Fibroblast of lung (primary cell): ENCODE measurements at regions not wholly inside any gene's neighbourhood (a gene's known extent, or its start where the extent isn't known, plus 50 kb on each side); places are given as distances from the start of the nearest gene placed in this dataset.

Experiments used
- DNase-seq, 2 donors: peaks; one replicate each; pipeline versions ENCODE4 v3.0.0 to v3.0.0-alpha.2; 2010; ENCODE audit warnings: low read depth in 2 of 2
- H2AFZ ChIP-seq: 2 replicates; pipeline ENCODE4 v1.5.1; 2012; ENCODE audit warnings: low read length, control low read depth, inconsistent platforms
- H3K27ac ChIP-seq: 2 replicates; pipeline ENCODE4 v1.5.1; 2011; ENCODE audit warnings: low read length, control low read depth; ENCODE audit not compliant: insufficient read depth
- H3K27me3 ChIP-seq: 2 replicates; pipeline ENCODE4 v1.5.1; 2011; ENCODE audit warnings: mild to moderate bottlenecking, low read length; ENCODE audit not compliant: control insufficient read depth, insufficient read depth
- H3K36me3 ChIP-seq: 2 replicates; pipeline ENCODE4 v1.5.1; 2011; ENCODE audit warnings: low read length; ENCODE audit not compliant: control insufficient read depth, insufficient read depth
- H3K4me1 ChIP-seq: 2 replicates; pipeline ENCODE4 v1.5.1; 2011; ENCODE audit warnings: low read length; ENCODE audit not compliant: control insufficient read depth, insufficient read depth; ENCODE audit errors: extremely low read depth
- H3K4me2 ChIP-seq: 2 replicates; pipeline ENCODE4 v1.5.1; 2011; ENCODE audit warnings: low read length, control low read depth; ENCODE audit not compliant: insufficient read depth; ENCODE audit errors: extremely low read depth
- H3K4me3 ChIP-seq, 4 experiments: fragments of 200-600 bp in 1 of 4; sonication (generic) in 1 of 4; replicated peaks in 1 of 4; 2 replicates each; pipeline ENCODE4 v1.5.1; 2011 to 2016; ENCODE audit warnings: low read length in 4 of 4, low read depth in 3 of 4, mild to moderate bottlenecking in 3 of 4, control low read depth in 2 of 4, inconsistent platforms in 1 of 4, mixed read lengths in 1 of 4; ENCODE audit not compliant: insufficient read depth in 1 of 4; ENCODE audit errors: control extremely low read depth in 1 of 4
- H3K79me2 ChIP-seq: 2 replicates; pipeline ENCODE4 v1.5.1; 2012; ENCODE audit warnings: mild to moderate bottlenecking, low read length, inconsistent platforms; ENCODE audit not compliant: control insufficient read depth, insufficient read depth
- H3K9ac ChIP-seq: 2 replicates; pipeline ENCODE4 v1.5.1; 2011; ENCODE audit warnings: mild to moderate bottlenecking, low read length, control low read depth; ENCODE audit not compliant: insufficient read depth
- H3K9me3 ChIP-seq: 2 replicates; pipeline ENCODE4 v1.5.1; 2012; ENCODE audit warnings: low read depth, low read length; ENCODE audit not compliant: control insufficient read depth, insufficient read depth
- H4K20me1 ChIP-seq: 2 replicates; pipeline ENCODE4 v1.5.1; 2011; ENCODE audit warnings: low read length; ENCODE audit not compliant: control insufficient read depth, insufficient read depth; ENCODE audit errors: extremely low read depth
- EZH2 ChIP-seq: IDR thresholded peaks from 2 replicates; pipeline ENCODE4 v1.5.1; 2012; ENCODE audit warnings: low read length, control low read depth, mild to moderate bottlenecking; ENCODE audit errors: missing control alignments
- TF ChIP-seq, protein P1 (sequence below), 2 donors: IDR thresholded peaks in 1 of 2; conservative IDR thresholded peaks in 1 of 2; 1 replicate in 1 of 2; 2 replicates in 1 of 2; pipeline ENCODE4 v1.5.1; 2011 to 2012; ENCODE audit warnings: low read length in 2 of 2, control low read depth in 1 of 2, inconsistent platforms in 1 of 2, low read depth in 1 of 2, mild to moderate bottlenecking in 1 of 2

DNA sequence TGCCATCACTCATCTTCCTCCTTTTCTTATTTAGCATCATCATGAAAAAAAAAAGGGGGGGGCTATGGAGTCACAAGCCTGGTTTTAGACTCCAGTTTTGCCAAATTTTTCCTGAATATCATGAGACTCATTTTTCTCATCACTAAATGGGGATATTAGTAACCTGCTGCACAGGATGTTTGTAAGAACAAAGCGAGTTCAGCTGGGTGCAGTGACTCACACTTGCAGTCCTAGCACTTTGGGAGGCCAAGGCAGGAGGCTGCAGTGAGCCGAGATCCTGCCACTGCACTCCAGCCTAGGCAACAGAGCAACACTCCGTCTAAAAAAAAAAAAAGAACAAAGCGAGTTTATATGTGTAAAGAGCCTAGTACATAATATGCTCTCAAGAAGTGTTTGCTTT is 82.8 kb downstream of the TFAP2A start:
- Histone ChIP-seq H3K4me1 (no peaks in the 10 kb centered on the region), H3K4me3 (no peak overlapping the region), H3K4me2 (no peak overlapping the region), H4K20me1 (no peaks in the 10 kb centered on the region), H3K9ac (no peak overlapping the region), H2AFZ (no peak overlapping the region), H3K27ac (no peak overlapping the region), H3K9me3 (no peaks in the 10 kb centered on the region), H3K36me3 (no peaks in the 10 kb centered on the region), H3K27me3 (no peaks in the 10 kb centered on the region), H3K79me2 (no peaks in the 10 kb centered on the region)
- TF ChIP-seq, protein P1, sequence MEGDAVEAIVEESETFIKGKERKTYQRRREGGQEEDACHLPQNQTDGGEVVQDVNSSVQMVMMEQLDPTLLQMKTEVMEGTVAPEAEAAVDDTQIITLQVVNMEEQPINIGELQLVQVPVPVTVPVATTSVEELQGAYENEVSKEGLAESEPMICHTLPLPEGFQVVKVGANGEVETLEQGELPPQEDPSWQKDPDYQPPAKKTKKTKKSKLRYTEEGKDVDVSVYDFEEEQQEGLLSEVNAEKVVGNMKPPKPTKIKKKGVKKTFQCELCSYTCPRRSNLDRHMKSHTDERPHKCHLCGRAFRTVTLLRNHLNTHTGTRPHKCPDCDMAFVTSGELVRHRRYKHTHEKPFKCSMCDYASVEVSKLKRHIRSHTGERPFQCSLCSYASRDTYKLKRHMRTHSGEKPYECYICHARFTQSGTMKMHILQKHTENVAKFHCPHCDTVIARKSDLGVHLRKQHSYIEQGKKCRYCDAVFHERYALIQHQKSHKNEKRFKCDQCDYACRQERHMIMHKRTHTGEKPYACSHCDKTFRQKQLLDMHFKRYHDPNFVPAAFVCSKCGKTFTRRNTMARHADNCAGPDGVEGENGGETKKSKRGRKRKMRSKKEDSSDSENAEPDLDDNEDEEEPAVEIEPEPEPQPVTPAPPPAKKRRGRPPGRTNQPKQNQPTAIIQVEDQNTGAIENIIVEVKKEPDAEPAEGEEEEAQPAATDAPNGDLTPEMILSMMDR (conservative IDR thresholded peaks at IDR 0.05 in 1 of 2, IDR thresholded peaks at IDR 0.05 in 1 of 2; ENCODE audit: low read depth in 1 of 2, low read length in 2 of 2): no peak
- TF ChIP-seq EZH2: no peak
- no peak for DNase-seq

DNA sequence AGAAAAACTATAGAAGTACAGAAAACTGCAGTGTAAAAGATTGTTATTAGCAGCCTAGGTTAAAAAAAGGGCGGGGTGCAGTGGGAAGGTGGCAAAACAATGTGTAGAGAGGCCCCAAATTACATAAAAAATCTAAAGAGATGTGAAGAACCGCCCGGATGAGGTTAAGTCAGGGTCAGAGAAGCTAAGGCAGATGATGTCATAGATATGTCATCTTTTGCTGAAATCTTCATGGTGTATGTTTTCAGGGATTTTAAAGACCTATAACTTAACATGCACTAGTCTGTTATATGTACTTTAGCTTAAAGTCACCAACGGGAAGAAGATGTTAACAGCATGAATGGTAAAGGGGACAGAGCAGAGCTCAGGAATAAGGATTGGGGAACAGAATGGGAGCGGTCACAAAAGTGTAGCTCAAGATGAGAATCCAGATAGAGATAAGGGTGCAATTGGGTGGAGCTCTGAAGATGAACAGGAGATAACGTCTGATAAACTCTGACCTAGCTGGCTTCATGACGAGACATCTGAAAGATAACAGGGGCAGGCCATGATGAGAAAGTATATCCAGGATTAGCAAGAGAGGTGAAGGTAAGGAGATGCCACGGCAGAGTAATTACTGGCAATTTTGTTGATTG is 83.4 kb downstream of the TFAP2A start:
- no peak for TF ChIP-seq EZH2
- TF ChIP-seq, protein P1 (conservative IDR thresholded peaks at IDR 0.05 in 1 of 2, IDR thresholded peaks at IDR 0.05 in 1 of 2; ENCODE audit: low read depth in 1 of 2, low read length in 2 of 2): no peak
- Histone ChIP-seq H3K9ac (no peak overlapping the region), H2AFZ (no peak overlapping the region), H3K9me3 (no peaks in the 10 kb centered on the region), H3K4me2 (no peak overlapping the region), H3K27me3 (no peaks in the 10 kb centered on the region), H3K27ac (no peak overlapping the region), H3K4me3 (no peak overlapping the region), H3K4me1 (no peaks in the 10 kb centered on the region), H4K20me1 (no peaks in the 10 kb centered on the region), H3K36me3 (no peaks in the 10 kb centered on the region), H3K79me2 (no peaks in the 10 kb centered on the region)
- DNase-seq: no peak

- Histone ChIP-seq H3K9ac (no peak overlapping the region), H3K36me3 (no peaks in the 10 kb centered on the region), H2AFZ (no peak overlapping the region), H3K4me3 (no peak overlapping the region), H4K20me1 (no peaks in the 10 kb centered on the region), H3K27me3 (no peaks in the 10 kb centered on the region), H3K27ac (no peak overlapping the region), H3K4me1 (no peaks in the 10 kb centered on the region), H3K79me2 (no peaks in the 10 kb centered on the region), H3K4me2 (no peak overlapping the region), H3K9me3 (no peaks in the 10 kb centered on the region)
- no peak for TF ChIP-seq EZH2
- TF ChIP-seq, protein P1 (conservative IDR thresholded peaks at IDR 0.05 in 1 of 2, IDR thresholded peaks at IDR 0.05 in 1 of 2; ENCODE audit: low read depth in 1 of 2, low read length in 2 of 2): no peak
- no peak for DNase-seq
These were observed 84.4 kb downstream of the TFAP2A start for GRCh38 chr6:10330515-10330914.
